NCI-H146 (cell line): ENCODE measurements at regions not wholly inside any gene's neighbourhood (a gene's known extent, or its start where the extent isn't known, plus 50 kb on each side); places are given as distances from the start of the nearest gene placed in this dataset.
"Not testable (repeated sequence)": the region's sequence is repeated elsewhere in the genome, so short reads cannot be mapped to it uniquely, and the experiment has no call there.

ENCODE experiments used
- DNase-seq: peaks from one replicate; lab custom pipeline; 2025; lab: John Stamatoyannopoulos, UW

DNA sequence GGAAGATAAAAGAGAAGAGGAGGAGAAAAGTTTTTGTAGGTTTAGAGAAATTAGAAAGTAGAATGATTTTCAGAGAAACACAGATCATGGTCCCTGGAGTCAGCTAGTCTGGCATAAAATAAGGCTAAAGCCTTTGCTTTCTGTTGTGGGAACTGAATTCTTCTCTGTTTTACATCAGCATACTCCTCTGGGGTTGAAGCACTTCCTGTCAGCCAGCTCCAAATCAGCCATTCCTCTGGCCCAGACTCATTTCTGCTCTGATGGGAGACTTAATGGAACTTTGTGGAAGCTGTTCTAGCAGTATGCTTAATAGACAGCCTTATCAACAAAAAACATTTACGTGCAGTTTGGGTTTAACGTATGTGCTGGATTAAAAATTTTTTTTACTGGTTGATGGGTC lies 143.2 kb downstream of the HMHB1 start:
- DNase-seq, result no peak

DNA sequence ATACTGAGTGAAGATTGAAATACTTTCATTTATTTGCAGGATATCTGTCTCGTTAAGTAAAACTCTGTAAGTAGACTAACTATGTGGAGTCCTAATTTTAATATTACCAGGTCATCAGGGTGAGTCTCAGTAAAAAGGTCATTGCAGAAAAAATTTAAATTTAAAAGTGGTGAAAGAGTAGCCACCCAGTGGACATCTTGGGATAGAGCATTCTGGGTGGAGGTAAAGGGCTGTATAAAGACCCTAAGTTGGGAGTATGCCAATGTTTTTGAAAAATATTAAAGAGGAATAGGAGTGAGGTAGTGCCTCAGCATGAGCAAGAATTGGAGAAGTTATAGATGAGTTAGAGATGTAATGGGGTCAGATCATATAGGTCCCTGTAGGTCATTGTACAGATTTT lies 145.5 kb downstream of the HMHB1 start:
- DNase-seq, result no peak

DNA sequence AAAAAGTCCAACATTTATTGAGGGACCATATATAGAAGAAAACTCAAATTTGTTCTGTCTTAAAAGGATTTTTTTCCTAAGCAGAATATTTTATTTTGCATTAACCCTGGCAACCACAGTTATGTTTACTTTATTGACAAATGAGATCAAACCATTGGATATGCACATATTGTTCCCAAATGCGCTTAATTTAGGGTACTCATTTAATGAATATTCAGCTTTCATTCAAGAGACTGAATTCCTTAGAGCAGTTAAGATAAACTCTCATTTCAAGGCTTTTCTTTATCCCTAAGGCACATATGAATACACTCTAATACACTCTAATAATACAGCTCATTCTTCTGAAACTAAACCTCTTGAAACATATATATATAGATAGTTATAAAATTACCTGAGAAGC lies 150.2 kb downstream of the HMHB1 start:
- DNase-seq, result no peak

DNA sequence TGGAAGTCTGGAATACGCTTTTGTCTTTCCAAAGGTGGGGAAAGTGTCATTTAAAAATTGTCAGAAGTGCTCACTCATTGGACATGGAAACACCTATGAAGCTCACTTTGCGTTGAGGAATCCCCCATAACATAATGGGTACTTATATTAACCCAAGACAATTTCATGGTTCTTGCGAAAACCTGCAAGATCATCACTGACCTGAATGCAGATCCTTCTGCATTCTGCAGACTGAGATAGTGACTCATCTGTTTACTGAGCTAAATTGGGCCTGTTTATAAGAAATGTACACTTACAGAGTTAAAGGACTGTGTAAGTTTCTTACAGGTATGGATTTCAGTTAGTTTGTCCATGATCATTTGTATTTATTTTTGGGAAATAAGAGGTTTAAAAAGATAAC lies 153.0 kb downstream of the HMHB1 start:
- no peak for DNase-seq

DNA sequence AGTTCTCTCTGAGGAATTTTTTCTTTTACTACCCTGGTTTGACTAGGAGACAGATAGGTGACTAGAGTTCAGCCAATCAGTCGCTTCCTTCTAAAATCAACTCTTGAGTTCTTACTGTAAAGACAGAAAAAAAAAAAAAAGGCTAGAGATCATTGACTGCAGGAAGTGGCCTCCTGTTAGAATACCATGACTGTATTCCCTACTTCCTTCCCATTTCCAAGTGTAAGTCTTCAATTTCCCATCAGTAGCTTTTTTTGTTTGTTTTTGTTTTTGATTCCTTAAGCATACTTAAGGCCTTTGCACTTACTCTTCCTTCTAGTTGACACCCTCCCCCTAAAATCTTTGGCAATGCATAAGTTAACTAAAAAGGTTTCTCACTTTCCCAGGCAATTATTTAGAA lies 154.3 kb downstream of the HMHB1 start:
- no peak for DNase-seq

DNA sequence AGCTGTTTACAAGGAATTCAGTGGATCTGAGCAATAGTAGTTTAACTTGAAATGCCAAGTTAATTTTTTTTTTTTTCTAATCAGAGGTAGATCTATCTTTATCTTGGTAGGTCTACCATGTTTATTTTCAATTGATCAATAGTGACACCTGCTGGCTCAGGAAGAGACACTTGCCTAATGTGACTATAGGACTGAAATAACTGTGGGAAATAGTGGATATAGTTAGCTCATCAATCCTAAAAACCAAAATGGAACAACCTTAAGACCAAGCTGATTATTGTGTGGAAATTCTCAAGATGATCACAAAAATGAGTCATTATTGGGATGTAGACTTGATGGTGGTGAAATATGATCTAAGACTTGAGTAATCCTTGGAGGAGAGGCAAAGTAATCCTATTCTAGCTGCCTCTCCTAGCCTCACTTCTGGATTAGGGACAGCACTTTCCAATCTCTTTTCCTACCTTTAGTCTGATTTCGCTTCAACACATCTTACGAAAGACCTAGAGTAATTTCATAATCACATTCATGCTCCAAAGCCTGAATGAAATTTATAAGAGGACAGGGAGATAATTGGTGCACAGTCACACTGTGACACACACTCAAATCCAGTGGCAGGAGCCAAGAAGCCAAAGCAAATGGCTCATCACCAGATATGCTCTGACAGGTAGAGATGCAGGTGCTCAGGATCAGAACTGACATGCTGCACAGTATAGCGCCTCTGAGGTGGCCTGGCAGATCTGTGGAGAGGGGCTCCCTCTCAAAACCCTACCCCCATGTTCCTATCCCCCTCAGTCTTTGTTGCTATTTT lies 156.3 kb downstream of the HMHB1 start:
- DNase-seq, result peak; percentile 18

DNA sequence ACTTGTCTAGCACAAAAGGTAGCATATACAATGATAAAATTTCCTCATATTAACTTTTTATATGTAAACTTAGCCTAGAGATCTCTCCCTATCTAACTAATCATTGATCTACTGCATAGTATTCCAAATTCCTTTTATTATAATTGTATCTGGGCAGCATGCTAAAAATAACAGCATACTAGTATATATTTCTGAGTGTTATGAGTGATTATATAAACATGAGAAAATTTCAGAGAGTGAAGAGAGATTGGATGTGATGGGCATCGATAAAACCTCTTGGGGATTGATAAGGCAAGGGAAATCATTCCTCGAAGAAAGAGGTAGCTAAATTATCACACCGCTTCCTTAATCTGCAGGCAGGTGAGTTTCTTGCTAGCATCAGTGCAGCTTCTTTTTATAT lies 158.2 kb downstream of the HMHB1 start:
- no peak for DNase-seq

DNA sequence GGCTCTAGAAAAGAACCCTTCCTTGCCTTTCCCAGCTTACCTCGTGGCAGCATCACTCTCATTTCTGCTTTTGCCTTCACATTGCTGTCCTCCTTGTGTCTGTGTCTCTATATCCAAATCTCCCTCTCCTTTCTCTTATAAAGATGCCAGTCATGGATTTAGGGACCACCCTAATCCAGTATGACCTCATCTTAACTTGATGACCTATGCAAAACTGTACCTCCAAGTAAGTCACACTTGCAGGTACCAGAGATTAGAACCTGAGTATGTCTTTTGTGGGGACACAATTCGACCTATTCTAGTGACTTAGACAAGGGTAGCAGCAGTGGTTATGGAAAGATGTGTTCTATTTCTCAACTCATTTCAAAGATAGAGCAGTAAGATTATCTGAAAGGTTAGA lies 160.1 kb downstream of the HMHB1 start:
- no peak for DNase-seq

DNA sequence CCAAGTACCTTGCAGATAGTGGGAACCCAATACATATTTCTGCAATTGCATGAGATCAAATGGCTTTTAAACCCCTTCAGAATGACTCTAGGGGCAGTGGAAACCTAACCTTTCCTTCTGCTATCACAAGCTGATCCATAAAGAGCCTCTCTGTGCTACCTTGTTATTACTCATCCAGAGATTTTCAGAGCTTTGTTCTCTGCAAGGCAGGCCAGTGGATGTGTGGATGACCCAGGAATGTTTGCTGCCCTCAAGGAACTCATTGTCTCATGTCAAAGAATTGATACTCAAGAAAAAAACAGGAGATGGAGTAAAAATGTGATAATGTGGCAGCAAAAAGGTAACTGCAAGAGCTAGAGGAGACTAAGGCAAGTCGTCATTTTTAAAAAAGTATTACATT lies 164.1 kb downstream of the HMHB1 start:
- DNase-seq, result no peak

DNA sequence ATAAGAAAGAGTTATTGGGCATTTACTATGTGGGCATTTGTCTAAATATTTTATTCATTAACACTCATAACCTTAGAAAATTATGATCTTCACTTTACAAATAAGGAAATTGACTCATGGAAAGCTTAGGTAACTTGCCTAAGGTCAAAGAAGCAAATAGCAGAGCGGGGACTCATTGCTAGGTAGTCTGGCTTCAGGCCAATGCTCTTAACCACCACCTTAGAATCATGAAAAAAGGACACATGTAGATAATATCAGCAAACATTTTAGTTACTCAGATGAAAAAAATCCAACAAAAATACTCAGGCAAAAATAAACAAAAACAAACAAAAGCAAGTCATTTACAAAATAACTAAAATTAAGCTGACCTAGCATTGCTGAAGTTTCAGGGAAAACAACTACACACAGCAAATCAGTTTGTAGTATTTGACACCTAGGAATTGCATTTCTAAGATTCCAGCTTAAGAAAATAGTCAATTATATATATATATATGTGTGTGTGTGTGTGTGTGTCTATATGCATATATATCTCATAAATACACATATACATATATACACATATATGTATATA lies 166.0 kb downstream of the HMHB1 start:
- no peak for DNase-seq

DNA sequence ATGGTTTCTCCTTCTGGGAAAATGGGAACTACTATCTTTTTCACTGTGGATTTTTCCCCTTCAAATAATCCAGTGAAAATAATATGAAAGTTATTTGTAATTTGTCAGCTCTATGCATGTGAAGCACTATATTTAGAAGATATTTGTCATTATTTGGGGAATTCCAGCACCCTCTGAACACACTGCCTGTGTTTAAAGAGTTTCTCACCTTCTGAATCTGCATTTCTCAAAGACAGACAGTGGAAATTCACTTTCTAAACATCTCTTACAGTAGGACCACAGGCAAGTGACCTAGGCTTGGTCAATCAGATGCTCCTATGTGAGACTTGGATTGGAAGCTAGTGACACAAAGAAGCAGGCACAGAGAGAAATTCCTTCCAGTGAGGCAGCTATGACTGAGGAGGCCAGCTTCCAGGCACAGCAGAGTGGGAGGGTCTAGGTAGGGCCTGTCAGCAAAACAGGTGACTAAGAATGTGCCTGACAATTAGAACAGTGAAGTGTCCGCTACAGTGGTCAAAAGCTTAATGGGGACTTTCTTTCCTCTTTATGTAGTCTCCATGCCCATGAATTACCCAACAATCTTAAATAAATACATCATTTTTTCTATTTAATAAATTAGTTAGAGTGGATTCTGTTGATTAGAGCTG lies 167.2 kb downstream of the HMHB1 start:
- DNase-seq, result no peak

DNA sequence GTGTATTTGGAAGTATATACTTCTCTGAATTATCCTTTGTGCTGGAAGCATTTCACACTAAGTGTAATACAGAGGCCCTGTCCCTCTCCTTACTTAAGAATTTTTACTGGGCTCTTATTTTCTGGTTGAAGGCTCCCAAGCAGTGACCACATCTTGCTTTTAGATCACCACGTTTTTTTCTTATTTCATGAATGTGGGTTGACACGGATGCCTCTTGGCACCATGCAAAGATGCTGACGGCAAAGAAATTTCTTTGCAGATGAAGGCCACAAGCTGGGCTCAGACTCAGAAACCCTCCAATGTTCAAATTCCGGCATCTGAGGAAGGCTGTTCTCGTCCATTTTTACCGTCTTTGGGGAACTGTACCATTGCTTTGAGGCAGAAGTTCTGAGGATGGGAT lies 168.5 kb downstream of the HMHB1 start:
- DNase-seq, result no peak

DNA sequence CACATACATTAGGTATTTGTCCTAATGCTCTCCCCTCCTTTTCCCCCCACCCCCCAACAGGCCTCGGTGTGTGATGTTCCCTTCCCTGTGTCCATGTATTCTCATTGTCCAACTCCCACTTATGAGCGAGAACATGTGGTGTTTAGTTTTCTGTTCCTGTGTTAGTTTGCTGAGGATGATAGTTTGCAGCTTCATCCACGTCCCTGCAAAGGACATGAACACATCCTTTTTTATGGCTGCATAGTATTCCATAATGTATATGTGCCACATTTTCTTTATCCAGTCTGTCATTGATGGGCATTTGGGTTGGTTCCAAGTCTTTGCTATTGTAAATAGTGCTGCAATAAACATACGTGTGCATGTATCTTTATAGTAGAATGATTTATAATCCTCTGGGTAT lies 171.0 kb downstream of the HMHB1 start:
- DNase-seq, result not testable (repeated sequence)

DNA sequence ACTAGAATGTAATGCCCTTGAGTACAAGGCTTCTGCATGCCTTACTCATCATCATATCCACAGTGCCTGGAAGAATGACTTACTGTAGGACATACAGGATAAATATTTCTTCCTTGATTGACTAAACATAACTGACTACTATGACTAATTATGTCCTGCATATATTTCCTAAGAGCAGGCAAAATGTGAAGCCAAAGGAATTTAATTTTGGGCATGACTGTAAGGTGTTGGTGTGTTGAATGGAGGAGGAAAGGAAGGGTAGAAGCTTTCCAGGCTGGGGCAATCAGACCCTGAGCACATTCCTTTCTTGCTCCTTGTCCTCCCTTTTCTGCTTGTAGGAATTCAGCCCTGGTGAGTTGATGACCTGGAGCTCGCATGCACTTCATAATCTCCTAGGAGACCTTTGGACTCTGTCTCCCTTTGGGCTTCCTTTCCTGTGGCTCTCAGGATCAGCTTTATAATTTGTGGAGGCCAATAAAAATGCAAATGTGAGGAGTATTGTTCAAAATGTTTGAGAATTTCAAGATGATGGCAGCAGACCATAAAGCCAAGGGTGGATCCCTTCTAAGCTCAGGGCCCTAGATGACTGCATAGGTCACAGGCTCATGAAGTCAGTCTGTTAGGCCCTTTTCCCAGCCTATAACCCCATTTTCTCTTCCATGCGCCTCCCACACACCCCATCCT lies 174.0 kb downstream of the HMHB1 start:
- DNase-seq, result no peak

DNA sequence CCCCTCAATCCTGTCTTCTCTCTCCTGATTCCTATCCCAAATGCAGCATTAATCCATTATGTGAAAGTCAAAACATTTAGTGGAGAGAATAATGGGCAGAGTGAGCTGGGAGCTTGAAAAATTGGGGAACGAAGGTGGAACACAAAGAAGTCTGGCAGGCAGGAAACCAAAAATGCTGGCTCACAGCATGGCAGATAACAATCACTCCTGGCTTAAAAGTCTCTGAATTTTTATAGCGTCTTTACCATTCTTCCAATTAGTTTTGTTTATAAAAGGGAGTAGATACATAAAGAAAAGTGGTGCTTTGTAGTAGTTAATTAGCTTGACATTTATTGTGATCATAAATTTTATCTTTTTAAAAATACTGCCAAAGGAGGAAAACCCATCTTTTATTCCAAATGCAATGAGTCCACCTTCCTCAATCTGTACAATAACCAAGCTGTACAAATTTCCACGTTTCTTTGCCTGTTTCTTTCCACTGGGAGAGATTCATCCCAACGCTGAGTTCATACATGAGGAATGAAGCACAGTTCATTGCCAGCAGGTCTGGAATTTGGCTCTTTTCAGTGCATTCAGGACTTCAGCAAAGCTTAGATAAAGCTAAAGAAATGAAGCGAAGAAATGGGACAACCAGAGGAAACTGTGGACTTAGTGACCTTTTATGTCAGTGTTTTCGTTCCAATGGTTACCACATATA lies 174.7 kb downstream of the HMHB1 start:
- no peak for DNase-seq

DNA sequence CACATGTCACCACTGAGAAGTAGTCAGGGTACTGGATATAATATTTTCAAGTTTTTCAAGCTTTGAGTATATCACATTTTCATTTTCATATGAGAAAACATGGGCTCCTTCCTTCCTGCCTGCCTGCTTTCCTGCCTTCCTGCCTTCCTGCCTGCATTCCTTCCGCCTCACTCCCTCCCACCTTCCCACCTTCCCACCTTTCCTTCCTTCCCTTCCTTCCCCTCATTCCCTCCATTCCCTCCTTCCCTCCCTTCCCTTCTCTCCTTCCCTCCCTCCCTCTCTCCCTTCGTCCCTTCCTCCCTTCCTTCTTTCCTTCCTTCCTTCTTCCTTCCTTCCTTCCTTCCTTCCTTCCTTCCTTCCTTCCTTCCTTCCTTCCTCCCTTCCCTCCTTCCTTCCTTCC lies 175.3 kb downstream of the HMHB1 start:
- DNase-seq, result no peak

DNA sequence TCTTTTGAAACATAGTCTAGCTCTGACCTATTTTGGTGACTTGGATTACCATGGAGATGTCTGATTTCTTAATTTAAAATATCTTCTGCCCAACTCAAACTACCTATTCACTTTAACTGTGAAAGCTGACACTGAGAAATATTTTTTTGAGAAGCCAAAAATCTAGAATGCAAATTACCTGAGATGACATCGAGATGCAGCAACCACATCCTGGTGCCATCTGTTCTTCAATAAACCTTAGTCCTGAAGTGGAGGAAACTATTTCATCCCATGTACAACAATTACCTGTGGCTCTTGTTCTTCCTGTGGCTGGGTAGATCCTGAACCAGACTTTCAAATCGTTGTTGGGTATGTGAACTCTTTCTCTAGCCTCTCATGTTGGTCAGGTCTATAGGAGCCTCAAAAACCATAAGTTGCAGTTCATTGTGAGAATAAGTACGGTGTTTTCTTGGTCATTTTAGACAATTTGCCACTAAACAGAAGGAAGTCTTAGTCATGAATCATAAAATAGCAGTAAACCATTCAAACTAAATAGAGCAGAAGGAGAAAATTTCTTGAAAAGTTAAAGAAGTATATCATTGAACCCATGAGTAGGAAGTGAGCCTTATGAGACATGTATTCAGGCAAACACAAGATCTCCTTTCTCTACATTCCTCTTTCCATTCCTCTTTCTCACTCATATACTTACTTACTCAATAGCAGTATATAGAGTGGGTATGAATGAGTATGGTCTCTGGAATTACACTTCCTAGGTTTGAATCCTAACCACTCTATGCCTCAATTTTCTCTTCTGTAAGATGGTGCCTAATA lies 176.0 kb downstream of the HMHB1 start:
- DNase-seq, result no peak

DNA sequence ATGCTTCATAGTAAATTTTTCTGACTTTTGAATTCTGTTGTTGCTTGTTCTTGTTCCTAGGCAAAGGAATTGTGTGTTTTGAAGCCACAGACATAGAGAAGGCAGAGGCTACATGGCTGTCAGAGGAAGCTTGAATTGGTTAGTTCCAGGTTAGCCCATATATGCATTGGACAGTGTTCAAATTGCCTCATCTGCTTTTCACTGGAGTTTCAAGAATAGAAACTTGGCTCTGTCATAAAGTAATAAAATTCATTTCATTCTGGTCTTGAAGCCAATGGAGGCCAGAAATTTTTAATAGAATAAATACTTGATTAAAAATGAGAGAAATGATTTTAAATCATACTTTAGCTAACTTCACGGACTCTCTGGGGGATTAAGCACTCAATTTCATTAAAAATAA lies 178.0 kb downstream of the YIPF5 start:
- DNase-seq, result no peak

DNA sequence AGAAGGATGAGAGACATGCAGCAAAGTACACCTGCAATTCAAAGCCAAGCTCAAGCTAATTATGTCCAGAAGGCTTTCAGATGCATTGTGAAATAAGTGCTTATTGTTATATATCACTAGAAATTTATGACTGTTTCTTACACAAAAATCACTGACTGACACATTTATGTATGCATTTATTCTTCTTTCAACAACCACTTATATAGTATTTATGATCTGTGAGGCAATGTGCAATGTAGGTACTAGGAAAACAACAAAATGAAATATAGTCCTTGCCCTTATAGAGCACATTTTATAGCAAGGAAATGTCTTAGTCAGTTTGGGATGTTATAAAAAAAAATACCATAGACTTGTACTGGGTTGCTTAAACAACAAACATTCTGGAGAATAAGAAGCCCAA lies 167.6 kb downstream of the YIPF5 start:
- no peak for DNase-seq

DNA sequence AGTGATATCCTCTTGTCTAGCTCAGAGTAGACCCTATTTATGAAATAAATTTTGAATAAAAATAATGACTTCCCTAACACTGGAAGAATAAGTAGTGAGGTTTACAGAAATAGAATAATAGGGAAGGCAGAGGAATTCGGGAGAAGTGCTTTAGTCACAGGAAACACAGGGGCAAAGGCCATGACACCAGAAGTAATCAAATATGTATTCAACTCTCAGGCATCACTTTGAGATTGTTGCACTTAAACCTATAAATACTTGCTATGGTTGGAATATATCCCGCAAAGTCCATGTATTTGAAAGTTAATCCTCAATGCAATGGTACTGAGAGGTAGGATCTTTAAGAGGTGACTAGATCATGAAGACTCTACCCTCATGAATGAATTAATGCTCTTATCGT lies 166.8 kb downstream of the YIPF5 start:
- DNase-seq, result no peak

DNA sequence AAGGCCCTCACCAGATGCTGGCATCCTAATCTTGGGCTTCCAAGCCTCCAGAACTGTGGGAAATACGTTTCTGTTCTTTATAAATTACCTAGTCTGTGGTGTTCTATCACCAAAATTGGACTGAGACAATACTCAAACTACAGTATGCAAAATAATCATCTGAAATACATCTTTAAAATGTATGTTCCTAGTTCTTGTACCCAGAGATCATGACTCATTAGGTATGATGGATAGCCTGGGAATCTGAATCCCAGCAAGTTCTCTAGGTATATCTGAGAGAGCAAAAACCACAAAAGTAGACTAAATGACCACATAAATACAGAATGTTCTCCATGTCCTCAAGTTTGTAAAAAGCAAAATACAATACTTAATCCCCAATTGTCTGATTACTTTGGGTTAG lies 166.3 kb downstream of the YIPF5 start:
- no peak for DNase-seq

DNA sequence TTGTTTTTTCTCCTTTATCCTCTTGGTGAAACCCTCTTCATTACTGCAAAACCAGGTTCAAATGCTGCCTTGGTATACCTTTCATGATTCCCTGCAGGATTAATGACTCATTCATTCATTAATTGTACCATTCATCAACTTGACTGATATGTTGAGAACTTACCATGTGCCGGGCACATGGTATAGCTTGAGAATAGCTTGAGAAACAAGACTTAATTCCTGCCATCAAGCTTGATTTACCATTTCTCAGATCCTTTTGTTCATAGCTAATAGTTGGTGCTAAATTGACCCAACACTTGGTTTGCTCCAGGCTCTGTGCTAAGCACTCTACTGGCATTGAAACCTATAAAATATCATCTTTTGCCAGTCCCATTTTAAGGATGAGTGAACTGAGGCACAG lies 165.7 kb downstream of the YIPF5 start:
- no peak for DNase-seq
